GM23248 (cell line): ENCODE measurements at regions not wholly inside any gene's neighbourhood (a gene's known extent, or its start where the extent isn't known, plus 50 kb on each side); places are given as distances from the start of the nearest gene placed in this dataset.

Experiments
- EZH2 ChIP-seq: fragments of 200-600 bp; sonication (generic); IDR thresholded peaks from 2 replicates; pipeline ENCODE4 v1.6.1; 2018; ENCODE audit warnings: antibody characterized with exemption, mild to moderate bottlenecking; ENCODE audit not compliant: insufficient read depth, poor library complexity, severe bottlenecking
- EZH2phosphoT487 ChIP-seq: fragments of 200-600 bp; sonication (generic); IDR thresholded peaks from 2 replicates; pipeline ENCODE4 v1.6.1; 2018; ENCODE audit warnings: antibody characterized with exemption, moderate library complexity, mild to moderate bottlenecking, low read depth; ENCODE audit not compliant: insufficient read depth

- TF ChIP-seq EZH2phosphoT487 (no peak), EZH2 (no peak)
Measured at GRCh38 chr2:203621981-203622515, 84.4 kb upstream of the CD28 start.
